Hindlimb muscle (tissue), 1 donor: ENCODE measurements at regions not wholly inside any gene's neighbourhood (a gene's known extent, or its start where the extent isn't known, plus 50 kb on each side); places are given as distances from the start of the nearest gene placed in this dataset.

Experiments
- DNase-seq: peaks from one replicate; pipeline ENCODE4 v3.0.0-alpha.2; 2013

GRCh38 chr12:93135286-93136239 is 206.5 kb upstream of the EEA1 start:
- DNase-seq, result peak; percentile 63

GRCh38 chr12:93136253-93137055 is 207.4 kb upstream of the EEA1 start:
- no peak for DNase-seq

GRCh38 chr12:93137656-93138612 is 208.8 kb upstream of the EEA1 start:
- DNase-seq, result no peak

- no peak for DNase-seq
These were observed 210.1 kb upstream of the EEA1 start for GRCh38 chr12:93139028-93139665.

GRCh38 chr12:93140325-93140724 is 211.2 kb upstream of the EEA1 start:
- DNase-seq, result no peak

- no peak for DNase-seq
These were observed 211.7 kb upstream of the EEA1 start for GRCh38 chr12:93140801-93141200.

- no peak for DNase-seq
These were observed 213.8 kb upstream of the EEA1 start for GRCh38 chr12:93142881-93143280.

- no peak for DNase-seq
These were observed 215.0 kb upstream of the EEA1 start for GRCh38 chr12:93144109-93144508.

GRCh38 chr12:93145086-93145485 is 216.0 kb upstream of the EEA1 start:
- no peak for DNase-seq

GRCh38 chr12:93146263-93146939 is 217.3 kb upstream of the EEA1 start:
- no peak for DNase-seq

- DNase-seq, result no peak
These were observed 217.9 kb upstream of the EEA1 start for GRCh38 chr12:93146970-93147369.

- no peak for DNase-seq
These were observed 219.3 kb upstream of the EEA1 start for GRCh38 chr12:93148412-93148811.

- no peak for DNase-seq
These were observed 220.1 kb upstream of the EEA1 start for GRCh38 chr12:93149229-93149628.

- DNase-seq, result no peak
These were observed 222.1 kb upstream of the EEA1 start for GRCh38 chr12:93151079-93151762.

- no peak for DNase-seq
These were observed 223.5 kb upstream of the EEA1 start for GRCh38 chr12:93152617-93153016.

GRCh38 chr12:93153321-93153720 is 224.2 kb upstream of the EEA1 start:
- no peak for DNase-seq

- DNase-seq, result no peak
These were observed 223.5 kb upstream of the NUDT4 start for GRCh38 chr12:93154096-93154728.

GRCh38 chr12:93154753-93155480 is 222.8 kb upstream of the NUDT4 start:
- DNase-seq, result no peak

- no peak for DNase-seq
These were observed 221.5 kb upstream of the NUDT4 start for GRCh38 chr12:93156086-93156716.
